ENCODE measurements at regions not wholly inside any gene's neighbourhood (a gene's known extent, or its start where the extent isn't known, plus 50 kb on each side); places are given as distances from the start of the nearest gene placed in this dataset.

- no peak for ATAC-seq
- TF ChIP-seq, protein P1, sequence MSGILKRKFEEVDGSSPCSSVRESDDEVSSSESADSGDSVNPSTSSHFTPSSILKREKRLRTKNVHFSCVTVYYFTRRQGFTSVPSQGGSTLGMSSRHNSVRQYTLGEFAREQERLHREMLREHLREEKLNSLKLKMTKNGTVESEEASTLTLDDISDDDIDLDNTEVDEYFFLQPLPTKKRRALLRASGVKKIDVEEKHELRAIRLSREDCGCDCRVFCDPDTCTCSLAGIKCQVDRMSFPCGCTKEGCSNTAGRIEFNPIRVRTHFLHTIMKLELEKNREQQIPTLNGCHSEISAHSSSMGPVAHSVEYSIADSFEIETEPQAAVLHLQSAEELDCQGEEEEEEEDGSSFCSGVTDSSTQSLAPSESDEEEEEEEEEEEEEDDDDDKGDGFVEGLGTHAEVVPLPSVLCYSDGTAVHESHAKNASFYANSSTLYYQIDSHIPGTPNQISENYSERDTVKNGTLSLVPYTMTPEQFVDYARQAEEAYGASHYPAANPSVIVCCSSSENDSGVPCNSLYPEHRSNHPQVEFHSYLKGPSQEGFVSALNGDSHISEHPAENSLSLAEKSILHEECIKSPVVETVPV (CRISPR knock-in tag; IDR thresholded peaks at IDR 0.05) = no peak
- TF ChIP-seq BACH2 (CRISPR knock-in tag; IDR thresholded peaks at IDR 0.05; ENCODE audit: borderline replicate concordance) (no peak), ZC3H10 (CRISPR knock-in tag; IDR thresholded peaks at IDR 0.05) (no peak), ZNF565 (CRISPR knock-in tag; conservative IDR thresholded peaks at IDR 0.05; ENCODE audit: low read depth) (no peak)
Observed at GRCh38 chrX:9195199-9195880, 161.4 kb upstream of the FAM9B start.

DNA sequence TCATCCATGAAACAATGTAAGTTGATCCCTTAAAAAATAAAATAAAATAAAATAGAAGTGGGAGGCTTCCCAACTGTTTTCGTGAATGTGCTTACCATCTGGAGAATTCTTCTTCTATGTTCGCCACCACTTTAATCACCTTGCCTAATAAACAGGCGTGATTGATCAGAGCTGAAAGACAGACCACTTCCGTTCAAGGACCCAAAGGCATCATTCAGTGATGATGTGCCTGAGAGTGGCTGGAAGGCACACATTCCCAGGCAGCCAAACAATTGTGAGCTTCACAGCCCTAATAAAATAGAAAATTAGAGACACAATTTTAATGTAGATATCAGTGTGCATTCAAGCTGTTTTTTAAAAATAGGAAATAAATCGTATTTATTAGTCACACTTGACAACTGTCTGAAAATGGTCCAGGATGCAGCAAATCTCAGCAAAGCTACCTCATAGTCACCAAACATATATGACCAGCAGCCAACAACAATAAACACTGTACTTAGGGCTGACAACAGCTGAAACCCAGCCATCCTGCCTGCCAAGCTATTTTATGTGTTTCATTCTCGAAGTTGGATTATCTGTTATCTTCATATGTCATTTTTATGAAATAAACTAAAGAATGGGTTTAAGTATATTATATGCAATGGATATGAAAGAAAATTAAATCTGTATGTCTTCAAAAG, 163.2 kb upstream of the FAM9B start:
- TF ChIP-seq GLIS3 (CRISPR knock-in tag; IDR thresholded peaks at IDR 0.05) (no peak), TSHZ2 (CRISPR knock-in tag; IDR thresholded peaks at IDR 0.05) (no peak), ZFP30 (CRISPR knock-in tag; IDR thresholded peaks at IDR 0.05) (no peak), PPARA (CRISPR knock-in tag; IDR thresholded peaks at IDR 0.05; ENCODE audit: borderline replicate concordance) (no peak), CSDC2 (CRISPR knock-in tag; IDR thresholded peaks at IDR 0.05) (no peak), ZC3H10 (CRISPR knock-in tag; IDR thresholded peaks at IDR 0.05) (no peak), ZNF565 (CRISPR knock-in tag; conservative IDR thresholded peaks at IDR 0.05; ENCODE audit: low read depth) (no peak), CREB5 (CRISPR knock-in tag; IDR thresholded peaks at IDR 0.05; ENCODE audit: low read depth) (no peak), ZNF70 (CRISPR knock-in tag; IDR thresholded peaks at IDR 0.05) (no peak), SNAI2 (CRISPR knock-in tag; IDR thresholded peaks at IDR 0.05) (no peak), ESRRG (CRISPR knock-in tag; IDR thresholded peaks at IDR 0.05) (no peak), ZNF8 (CRISPR knock-in tag; IDR thresholded peaks at IDR 0.05) (no peak), RARB (CRISPR knock-in tag; IDR thresholded peaks at IDR 0.05) (no peak), ARNTL (CRISPR knock-in tag; IDR thresholded peaks at IDR 0.05; ENCODE audit: borderline replicate concordance, low read depth) (no peak), ISL1 (CRISPR knock-in tag; IDR thresholded peaks at IDR 0.05) (no peak)
- TF ChIP-seq, protein P2, sequence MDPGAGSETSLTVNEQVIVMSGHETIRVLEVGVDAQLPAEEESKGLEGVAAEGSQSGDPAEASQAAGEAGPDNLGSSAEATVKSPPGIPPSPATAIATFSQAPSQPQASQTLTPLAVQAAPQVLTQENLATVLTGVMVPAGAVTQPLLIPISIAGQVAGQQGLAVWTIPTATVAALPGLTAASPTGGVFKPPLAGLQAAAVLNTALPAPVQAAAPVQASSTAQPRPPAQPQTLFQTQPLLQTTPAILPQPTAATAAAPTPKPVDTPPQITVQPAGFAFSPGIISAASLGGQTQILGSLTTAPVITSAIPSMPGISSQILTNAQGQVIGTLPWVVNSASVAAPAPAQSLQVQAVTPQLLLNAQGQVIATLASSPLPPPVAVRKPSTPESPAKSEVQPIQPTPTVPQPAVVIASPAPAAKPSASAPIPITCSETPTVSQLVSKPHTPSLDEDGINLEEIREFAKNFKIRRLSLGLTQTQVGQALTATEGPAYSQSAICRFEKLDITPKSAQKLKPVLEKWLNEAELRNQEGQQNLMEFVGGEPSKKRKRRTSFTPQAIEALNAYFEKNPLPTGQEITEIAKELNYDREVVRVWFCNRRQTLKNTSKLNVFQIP (CRISPR knock-in tag; IDR thresholded peaks at IDR 0.05; ENCODE audit: borderline replicate concordance, low read depth) = no peak
- TF ChIP-seq, protein P1 (CRISPR knock-in tag; IDR thresholded peaks at IDR 0.05) = no peak
- TF ChIP-seq, protein P3, sequence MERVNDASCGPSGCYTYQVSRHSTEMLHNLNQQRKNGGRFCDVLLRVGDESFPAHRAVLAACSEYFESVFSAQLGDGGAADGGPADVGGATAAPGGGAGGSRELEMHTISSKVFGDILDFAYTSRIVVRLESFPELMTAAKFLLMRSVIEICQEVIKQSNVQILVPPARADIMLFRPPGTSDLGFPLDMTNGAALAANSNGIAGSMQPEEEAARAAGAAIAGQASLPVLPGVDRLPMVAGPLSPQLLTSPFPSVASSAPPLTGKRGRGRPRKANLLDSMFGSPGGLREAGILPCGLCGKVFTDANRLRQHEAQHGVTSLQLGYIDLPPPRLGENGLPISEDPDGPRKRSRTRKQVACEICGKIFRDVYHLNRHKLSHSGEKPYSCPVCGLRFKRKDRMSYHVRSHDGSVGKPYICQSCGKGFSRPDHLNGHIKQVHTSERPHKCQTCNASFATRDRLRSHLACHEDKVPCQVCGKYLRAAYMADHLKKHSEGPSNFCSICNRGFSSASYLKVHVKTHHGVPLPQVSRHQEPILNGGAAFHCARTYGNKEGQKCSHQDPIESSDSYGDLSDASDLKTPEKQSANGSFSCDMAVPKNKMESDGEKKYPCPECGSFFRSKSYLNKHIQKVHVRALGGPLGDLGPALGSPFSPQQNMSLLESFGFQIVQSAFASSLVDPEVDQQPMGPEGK (CRISPR knock-in tag; IDR thresholded peaks at IDR 0.05; ENCODE audit: borderline replicate concordance) = no peak

More for the DNA sequence above, 163.2 kb upstream of the FAM9B start:
- ATAC-seq = no peak
